HG03520 (cell line): ENCODE measurements at regions not wholly inside any gene's neighbourhood (a gene's known extent, or its start where the extent isn't known, plus 50 kb on each side); places are given as distances from the start of the nearest gene placed in this dataset.

Experiments used
- ATAC-seq: cut with Tn5 transposase; IDR thresholded peaks from one replicate; pipeline ENCODE4 v1.9.1; 2021; ENCODE audit warnings: mild to moderate bottlenecking, moderate library complexity; ENCODE audit not compliant: unreplicated experiment

GRCh38 chr12:21713133-21713532, 55.5 kb upstream of the LDHB start:
- no peak for ATAC-seq

- ATAC-seq = peak; percentile 72
Measured at GRCh38 chr12:21710958-21711775, 53.5 kb upstream of the LDHB start.
